ENCODE measurements at regions not wholly inside any gene's neighbourhood (a gene's known extent, or its start where the extent isn't known, plus 50 kb on each side); places are given as distances from the start of the nearest gene placed in this dataset.
"Not testable (repeated sequence)": the region's sequence is repeated elsewhere in the genome, so short reads cannot be mapped to it uniquely, and the experiment has no call there.

- H3K27ac ChIP-seq (replicated peaks), result no peak overlapping the region
- no peak for DNase-seq (ENCODE audit: low read depth in 1 of 2, low spot score in 1 of 2)
- H3K4me3 ChIP-seq (replicated peaks; ENCODE audit: insufficient read depth, low read length), result no peak overlapping the region
- H3K27me3 ChIP-seq (ENCODE audit: insufficient read depth, poor library complexity, severe bottlenecking), result peaks cover 3% of the 10 kb centered on the region
- no peak for TF ChIP-seq POLR2AphosphoS5 (IDR thresholded peaks at IDR 0.05; ENCODE audit: low read depth)
- TF ChIP-seq GABPA (IDR thresholded peaks at IDR 0.05; ENCODE audit: low read depth), result no peak
- no peak for TF ChIP-seq CTCF (IDR thresholded peaks at IDR 0.05; ENCODE audit: insufficient read depth, low read length)
- no peak for TF ChIP-seq SPI1 (IDR thresholded peaks at IDR 0.05; ENCODE audit: borderline replicate concordance, low read depth)
- no peak for TF ChIP-seq REST (IDR thresholded peaks at IDR 0.05; ENCODE audit: insufficient replicate concordance, low read depth)
These were observed 373.7 kb downstream of the SRGAP2C start for GRCh38 chr1:121558514-121558913.

- H3K27ac ChIP-seq (replicated peaks), result no peak overlapping the region
- DNase-seq (ENCODE audit: low read depth in 1 of 2, low spot score in 1 of 2), result no peak
- TF ChIP-seq GABPA (IDR thresholded peaks at IDR 0.05; ENCODE audit: low read depth), result no peak
- no peak for TF ChIP-seq CTCF (IDR thresholded peaks at IDR 0.05; ENCODE audit: insufficient read depth, low read length)
- H3K4me3 ChIP-seq (replicated peaks; ENCODE audit: insufficient read depth, low read length), result no peak overlapping the region
- H3K27me3 ChIP-seq (ENCODE audit: insufficient read depth, poor library complexity, severe bottlenecking), result peaks cover 3% of the 10 kb centered on the region
These were observed 381.6 kb downstream of the SRGAP2C start for GRCh38 chr1:121566346-121566745.

GRCh38 chr1:121569428-121569827, 384.7 kb downstream of the SRGAP2C start:
- TF ChIP-seq POLR2AphosphoS5 (IDR thresholded peaks at IDR 0.05; ENCODE audit: low read depth), result no peak
- TF ChIP-seq SPI1 (IDR thresholded peaks at IDR 0.05; ENCODE audit: borderline replicate concordance, low read depth), result no peak
- Histone ChIP-seq H3K4me3 (replicated peaks; ENCODE audit: insufficient read depth, low read length) (no peak overlapping the region), H3K27me3 (ENCODE audit: insufficient read depth, poor library complexity, severe bottlenecking) (no peaks in the 10 kb centered on the region), H3K27ac (replicated peaks) (no peak overlapping the region)
- no peak for DNase-seq (ENCODE audit: low read depth in 1 of 2, low spot score in 1 of 2)

GRCh38 chr1:121573881-121574504, 389.2 kb downstream of the SRGAP2C start:
- H3K4me3 ChIP-seq (replicated peaks; ENCODE audit: insufficient read depth, low read length); H3K27ac ChIP-seq (replicated peaks); H3K27me3 ChIP-seq (ENCODE audit: insufficient read depth, poor library complexity, severe bottlenecking): not testable (repeated sequence)
- DNase-seq (ENCODE audit: low read depth in 1 of 2, low spot score in 1 of 2), result peak in 1 of 2 experiments; percentile 16

GRCh38 chr1:121574505-121574899, 389.7 kb downstream of the SRGAP2C start:
- DNase-seq (ENCODE audit: low read depth in 1 of 2, low spot score in 1 of 2); H3K27me3 ChIP-seq (ENCODE audit: insufficient read depth, poor library complexity, severe bottlenecking): not testable (repeated sequence)

GRCh38 chr1:121582898-121583297, 398.1 kb downstream of the SRGAP2C start:
- not testable (repeated sequence) for H3K27ac ChIP-seq (replicated peaks); DNase-seq (ENCODE audit: low read depth in 1 of 2, low spot score in 1 of 2); H3K4me3 ChIP-seq (replicated peaks; ENCODE audit: insufficient read depth, low read length); H3K27me3 ChIP-seq (ENCODE audit: insufficient read depth, poor library complexity, severe bottlenecking)
- peak; percentile 75 for TF ChIP-seq SPI1 (IDR thresholded peaks at IDR 0.05; ENCODE audit: borderline replicate concordance, low read depth)

More at GRCh38 chr1:121574505-121574899, 389.7 kb downstream of the SRGAP2C start:
- H3K27ac ChIP-seq (replicated peaks); H3K4me3 ChIP-seq (replicated peaks; ENCODE audit: insufficient read depth, low read length): not testable (repeated sequence)
